HEK293 (cell line): ENCODE measurements at regions not wholly inside any gene's neighbourhood (a gene's known extent, or its start where the extent isn't known, plus 50 kb on each side); places are given as distances from the start of the nearest gene placed in this dataset.

ENCODE experiments used
- CTCF ChIA-PET: fragments of 350-600 bp; formaldehyde crosslinking; extraction: SDS; loops from one replicate; lab custom pipeline; 2021; ENCODE audit warnings: antibody characterized with exemption; lab: Yijun Ruan, JAX
- POLR2A ChIA-PET: fragments of 300-600 bp; formaldehyde crosslinking; extraction: SDS; loops from one replicate; lab custom pipeline; 2020; ENCODE audit warnings: antibody characterized with exemption, inconsistent platforms; lab: Yijun Ruan, JAX
- H3K27ac ChIP-seq: fragments of 200-500 bp; sonication (Bioruptor generic); 2 replicates; pipeline ENCODE4 v1.5.1; 2014; ENCODE audit warnings: low read depth, low read length, control low read depth, inconsistent platforms; ENCODE audit errors: extremely low read depth
- H3K36me3 ChIP-seq, 2 experiments: fragments of 200-500 bp in 1 of 2; sonication (Bioruptor generic) in 1 of 2; 1 replicate in 1 of 2; 2 replicates in 1 of 2; pipeline ENCODE4 v1.5.1; 2014 to 2017; ENCODE audit warnings: inconsistent platforms in 2 of 2, low read length in 2 of 2; ENCODE audit not compliant: control insufficient read depth in 2 of 2, insufficient read depth in 1 of 2
- H3K4me1 ChIP-seq: fragments of 200-500 bp; sonication (Bioruptor generic); 2 replicates; pipeline ENCODE4 v1.5.1; 2014; ENCODE audit warnings: mild to moderate bottlenecking, low read length, inconsistent platforms; ENCODE audit not compliant: control insufficient read depth, insufficient read depth
- H3K4me3 ChIP-seq: 2 replicates; pipeline ENCODE4 v1.5.1; 2011; ENCODE audit warnings: low read depth, mild to moderate bottlenecking, control low read depth, low read length, moderate library complexity
- H3K9me3 ChIP-seq: fragments of 200-500 bp; sonication (Bioruptor generic); 2 replicates; pipeline ENCODE4 v1.5.1; 2014; ENCODE audit warnings: low read depth, low read length, inconsistent platforms; ENCODE audit not compliant: control insufficient read depth, insufficient read depth
- ATF2 ChIP-seq: fragments of 450-650 bp; formaldehyde crosslinking; IDR thresholded peaks from 2 replicates; pipeline ENCODE4 v1.5.1; 2016; ENCODE audit warnings: missing biosample characterization, missing genetic modification characterization, low read depth
- BCL11A ChIP-seq: fragments of 450-650 bp; formaldehyde crosslinking; IDR thresholded peaks from 2 replicates; pipeline ENCODE4 v1.5.1; 2016; ENCODE audit warnings: low read depth, missing biosample characterization, missing genetic modification characterization
- HOXA7 ChIP-seq: sonication (generic); formaldehyde crosslinking; IDR thresholded peaks from 2 replicates; pipeline ENCODE4 v1.8.1; 2022; ENCODE audit warnings: missing genetic modification reagents, borderline replicate concordance
- KLF17 ChIP-seq: fragments of 450-650 bp; formaldehyde crosslinking; IDR thresholded peaks from 2 replicates; pipeline ENCODE4 v1.5.1; 2016; ENCODE audit warnings: missing biosample characterization, missing genetic modification characterization
- PATZ1 ChIP-seq: fragments of 450-650 bp; formaldehyde crosslinking; IDR thresholded peaks from 2 replicates; pipeline ENCODE4 v1.5.1; 2016; ENCODE audit warnings: missing biosample characterization, missing genetic modification characterization
- TCF7L2 ChIP-seq: IDR thresholded peaks from 2 replicates; pipeline ENCODE4 v1.6.1; 2011; ENCODE audit warnings: low read depth, mild to moderate bottlenecking, inconsistent platforms, low read length, moderate library complexity, borderline replicate concordance
- ZBTB26 ChIP-seq: fragments of 450-650 bp; formaldehyde crosslinking; optimal IDR thresholded peaks from 2 replicates; pipeline ENCODE3; 2016; ENCODE audit warnings: missing biosample characterization, mild to moderate bottlenecking, missing genetic modification characterization
- ZBTB49 ChIP-seq: fragments of 450-650 bp; formaldehyde crosslinking; IDR thresholded peaks from 2 replicates; pipeline ENCODE4 v1.5.1; 2016; ENCODE audit warnings: missing biosample characterization, missing genetic modification characterization, low read depth
- ZFP3 ChIP-seq: fragments of 450-650 bp; formaldehyde crosslinking; IDR thresholded peaks from 2 replicates; pipeline ENCODE4 v1.5.1; 2016; ENCODE audit warnings: low read depth, missing biosample characterization, missing genetic modification characterization
- ZNF175 ChIP-seq: fragments of 450-650 bp; formaldehyde crosslinking; IDR thresholded peaks from 2 replicates; pipeline ENCODE4 v1.5.1; 2016; ENCODE audit warnings: missing biosample characterization, missing genetic modification characterization
- ZNF184 ChIP-seq: fragments of 450-650 bp; IDR thresholded peaks from 2 replicates; pipeline ENCODE4 v1.5.1; 2018; ENCODE audit warnings: missing biosample characterization, mild to moderate bottlenecking, missing genetic modification characterization
- ZNF19 ChIP-seq: fragments of 450-650 bp; formaldehyde crosslinking; IDR thresholded peaks from 2 replicates; pipeline ENCODE4; 2016; ENCODE audit warnings: missing biosample characterization, missing genetic modification characterization, low read depth
- ZNF266 ChIP-seq: fragments of 450-650 bp; formaldehyde crosslinking; IDR thresholded peaks from 2 replicates; pipeline ENCODE4 v1.5.1; 2016; ENCODE audit warnings: missing biosample characterization, missing genetic modification characterization, low read depth
- ZNF335 ChIP-seq: fragments of 450-650 bp; formaldehyde crosslinking; conservative IDR thresholded peaks from 2 replicates; pipeline ENCODE4 v1.5.1; 2016; ENCODE audit warnings: missing biosample characterization, missing genetic modification characterization
- ZNF488 ChIP-seq: fragments of 450-650 bp; formaldehyde crosslinking; IDR thresholded peaks from 2 replicates; pipeline ENCODE4 v1.5.1; 2016; ENCODE audit warnings: missing biosample characterization, missing genetic modification characterization
- ZNF501 ChIP-seq: fragments of 450-650 bp; formaldehyde crosslinking; IDR thresholded peaks from 2 replicates; pipeline ENCODE4 v1.5.1; 2016; ENCODE audit warnings: missing biosample characterization, missing genetic modification characterization
- ZNF544 ChIP-seq: fragments of 450-650 bp; formaldehyde crosslinking; IDR thresholded peaks from 2 replicates; pipeline ENCODE4 v1.5.0; 2017; ENCODE audit warnings: missing biosample characterization, missing genetic modification characterization
- ZNF658 ChIP-seq: fragments of 450-650 bp; formaldehyde crosslinking; IDR thresholded peaks from 2 replicates; pipeline ENCODE4; 2016; ENCODE audit warnings: missing biosample characterization, missing genetic modification characterization
- ZNF660 ChIP-seq: fragments of 450-650 bp; IDR thresholded peaks from 2 replicates; pipeline ENCODE4 v1.5.1; 2018; ENCODE audit warnings: missing biosample characterization, mild to moderate bottlenecking, missing genetic modification characterization
- ZNF664 ChIP-seq: fragments of 450-650 bp; formaldehyde crosslinking; IDR thresholded peaks from 2 replicates; pipeline ENCODE4 v1.5.1; 2016; ENCODE audit warnings: missing biosample characterization, missing genetic modification characterization
- ZNF777 ChIP-seq: fragments of 450-650 bp; formaldehyde crosslinking; IDR thresholded peaks from 2 replicates; pipeline ENCODE4 v1.5.1; 2017; ENCODE audit warnings: missing biosample characterization, missing genetic modification characterization, borderline replicate concordance
- ZNF830 ChIP-seq: fragments of 450-650 bp; IDR thresholded peaks from 2 replicates; pipeline ENCODE4 v1.5.0; 2018; ENCODE audit warnings: missing biosample characterization, missing genetic modification characterization, low read depth, mild to moderate bottlenecking, moderate library complexity

GRCh38 chr16:65908568-65908967 lies 457.9 kb upstream of the CDH5 start:
- no peak overlapping the region for H3K27ac ChIP-seq
- no peaks in the 10 kb centered on the region for H3K9me3 ChIP-seq
- H3K36me3 ChIP-seq: no peaks in the 10 kb centered on the region
- H3K4me3 ChIP-seq: no peak overlapping the region
- POLR2A ChIA-PET: no interaction called here
- no peak for TF ChIP-seq ZNF488
- TF ChIP-seq ZNF544 (tag by site-specific recombination): no peak
- no peak for TF ChIP-seq ZFP3 (tag by site-specific recombination)
- TF ChIP-seq KLF17 (tag by site-specific recombination): no peak
- H3K4me1 ChIP-seq: no peaks in the 10 kb centered on the region
- CTCF ChIA-PET: no interaction called here

GRCh38 chr16:65905331-65905730 lies 461.2 kb upstream of the CDH5 start:
- H3K9me3 ChIP-seq: no peaks in the 10 kb centered on the region
- H3K4me3 ChIP-seq: no peak overlapping the region
- CTCF ChIA-PET: no interaction called here
- H3K36me3 ChIP-seq: no peaks in the 10 kb centered on the region
- H3K27ac ChIP-seq: no peak overlapping the region
- POLR2A ChIA-PET: no interaction called here
- TF ChIP-seq ZNF830 (tag by site-specific recombination) (no peak), ZNF335 (tag by site-specific recombination) (no peak), ZNF19 (tag by site-specific recombination) (no peak), ZBTB49 (no peak), ATF2 (tag by site-specific recombination) (no peak), TCF7L2 (no peak), ZNF544 (tag by site-specific recombination) (no peak), ZNF777 (tag by site-specific recombination) (no peak), HOXA7 (no peak), ZNF664 (tag by site-specific recombination) (no peak), ZNF175 (no peak), ZNF501 (no peak), BCL11A (tag by site-specific recombination) (no peak)
- H3K4me1 ChIP-seq: no peaks in the 10 kb centered on the region

- ChIA-PET CTCF (no interaction called here), POLR2A (no interaction called here)
- Histone ChIP-seq H3K4me3 (no peak overlapping the region), H3K27ac (no peak overlapping the region), H3K9me3 (no peaks in the 10 kb centered on the region), H3K4me1 (no peaks in the 10 kb centered on the region), H3K36me3 (no peaks in the 10 kb centered on the region)
- TF ChIP-seq ZNF660 (tag by site-specific recombination) (no peak), ZNF184 (no peak), ZNF266 (tag by site-specific recombination) (no peak), ZBTB26 (no peak), ZNF658 (tag by site-specific recombination) (no peak), PATZ1 (tag by site-specific recombination) (no peak)
Observed at GRCh38 chr16:65896448-65897153, 469.9 kb upstream of the CDH5 start.
